ENCODE measurements at regions not wholly inside any gene's neighbourhood (a gene's known extent, or its start where the extent isn't known, plus 50 kb on each side); places are given as distances from the start of the nearest gene placed in this dataset.
A peak's percentile ranks its signal among the peaks of the same experiment; 100 is the strongest.

DNA sequence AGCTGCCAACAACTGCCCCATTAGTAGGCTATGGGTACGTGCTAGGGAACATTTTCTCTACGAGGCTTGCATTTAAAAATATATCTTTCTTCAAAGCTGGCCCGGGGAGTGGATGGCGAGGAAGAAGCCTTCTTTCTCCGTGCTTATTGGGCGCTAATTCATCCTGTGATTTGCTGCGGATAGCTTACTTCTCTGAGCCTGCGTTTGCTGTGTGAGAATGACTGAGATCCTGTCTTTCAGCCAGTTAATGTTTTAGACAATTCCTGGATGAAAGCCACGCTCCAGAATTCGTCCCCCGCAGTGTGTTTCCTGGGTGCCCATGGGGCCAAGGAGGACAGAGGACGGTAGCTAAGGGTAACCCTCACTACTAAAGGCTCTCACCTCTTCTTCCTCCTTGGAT lies 57.8 kb upstream of the TARBP1 start:
- peaks cover 50% of the 10 kb centered on the region for H3K4me1 ChIP-seq (replicated peaks)
- intact Hi-C loops (cut with DNase I), result loop anchor here (5.0 to 10.0 kb wide), 2 partner anchors 46 to 448 kb away; no protein-coding TSS in a partner anchor
- 41% methylated on average over 12 of the region's 12 CpGs for whole genome bisulfite sequencing
- H3K36me3 ChIP-seq, result no peaks in the 10 kb centered on the region
- no peak for DNase-seq (ENCODE audit: low spot score)
- TF ChIP-seq POLR2A (IDR thresholded peaks at IDR 0.05), result no peak
- TF ChIP-seq CTCF (IDR thresholded peaks at IDR 0.05), result no peak
- H3K27ac ChIP-seq, result peak overlapping the region; percentile 99 to 100
- H3K4me3 ChIP-seq, result no peak overlapping the region
- no peaks in the 10 kb centered on the region for H3K27me3 ChIP-seq (replicated peaks; ENCODE audit: insufficient read depth)
- H3K9me3 ChIP-seq, result no peaks in the 10 kb centered on the region

- Histone ChIP-seq H3K27me3 (replicated peaks; ENCODE audit: insufficient read depth) (no peaks in the 10 kb centered on the region), H3K27ac (peak overlapping the region; percentile 99 to 100), H3K9me3 (no peaks in the 10 kb centered on the region), H3K4me1 (replicated peaks) (peaks cover 50% of the 10 kb centered on the region), H3K4me3 (no peak overlapping the region), H3K36me3 (no peaks in the 10 kb centered on the region)
- DNase-seq (ENCODE audit: low spot score), result peak; percentile 63
- intact Hi-C loops (cut with DNase I), result loop anchor here (2.0 to 10.0 kb wide), 3 partner anchors 46 to 449 kb away; no protein-coding TSS in a partner anchor
- 49% methylated on average over 14 of the region's 14 CpGs for WGBS
- TF ChIP-seq POLR2AphosphoS5 (IDR thresholded peaks at IDR 0.05) (peak; percentile 89), CTCF (IDR thresholded peaks at IDR 0.05) (no peak)
Observed at GRCh38 chr1:234535763-234536515, 57.0 kb upstream of the TARBP1 start.

DNA sequence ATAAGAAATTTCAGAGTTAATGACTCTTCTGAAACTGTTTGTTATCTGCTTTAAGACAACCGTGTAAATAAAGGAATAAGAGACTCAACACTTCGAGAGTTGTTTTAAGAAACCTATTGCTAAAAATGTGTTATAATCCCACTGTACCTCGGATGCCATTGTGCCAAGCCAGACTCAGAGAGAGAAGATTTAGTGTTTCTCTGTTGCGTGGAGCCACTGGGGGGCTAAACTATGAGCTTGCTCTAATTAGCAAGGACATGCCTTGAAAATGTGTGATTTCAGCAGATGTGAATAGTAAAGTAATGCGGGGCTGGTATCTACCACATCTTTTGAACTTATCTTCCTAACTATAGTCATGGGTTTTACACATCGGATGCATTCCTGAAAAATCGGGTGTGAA lies 56.2 kb upstream of the TARBP1 start:
- no peak overlapping the region for H3K4me3 ChIP-seq
- no peak for DNase-seq (ENCODE audit: low spot score)
- TF ChIP-seq POLR2AphosphoS5 (IDR thresholded peaks at IDR 0.05) (no peak), POLR2A (IDR thresholded peaks at IDR 0.05) (no peak), CTCF (IDR thresholded peaks at IDR 0.05) (no peak)
- H3K27ac ChIP-seq, result peak overlapping the region; percentile 99 to 100
- no peaks in the 10 kb centered on the region for H3K9me3 ChIP-seq
- H3K4me1 ChIP-seq (replicated peaks), result peaks cover 54% of the 10 kb centered on the region
- intact Hi-C loops (cut with DNase I), result loop anchor here (2.0 to 10.0 kb wide), 3 partner anchors 47 to 450 kb away; no protein-coding TSS in a partner anchor
- H3K36me3 ChIP-seq, result no peaks in the 10 kb centered on the region
- WGBS, result 51% methylated on average over 7 of the region's 7 CpGs
- H3K27me3 ChIP-seq (replicated peaks; ENCODE audit: insufficient read depth), result no peaks in the 10 kb centered on the region

GRCh38 chr1:234533975-234534876 lies 55.2 kb upstream of the TARBP1 start:
- WGBS, result 14% methylated on average over 14 of the region's 14 CpGs
- TF ChIP-seq POLR2A (IDR thresholded peaks at IDR 0.05) (no peak), POLR2AphosphoS5 (IDR thresholded peaks at IDR 0.05) (peak; percentile 87), CTCF (IDR thresholded peaks at IDR 0.05) (no peak)
- Histone ChIP-seq H3K36me3 (no peaks in the 10 kb centered on the region), H3K4me3 (no peak overlapping the region), H3K9me3 (no peaks in the 10 kb centered on the region), H3K27me3 (replicated peaks; ENCODE audit: insufficient read depth) (no peaks in the 10 kb centered on the region), H3K4me1 (replicated peaks) (peaks cover 54% of the 10 kb centered on the region), H3K27ac (peak overlapping the region; percentile 99 to 100)
- peak; percentile 94 for DNase-seq (ENCODE audit: low spot score)
- intact Hi-C loops (cut with DNase I), result loop anchor here (2.0 to 10.0 kb wide), 4 partner anchors 67 to 451 kb away; no protein-coding TSS in a partner anchor

Measured in prostate gland (tissue), 2 donors.